Endothelial cell (in vitro differentiated cells): ENCODE measurements at regions not wholly inside any gene's neighbourhood (a gene's known extent, or its start where the extent isn't known, plus 50 kb on each side); places are given as distances from the start of the nearest gene placed in this dataset.

Experiments used
- DNase-seq: peaks from one replicate; pipeline ENCODE4 v3.0.0; 2021; ENCODE audit warnings: low spot score
- H3K27ac Mint-ChIP-seq: one replicate; pipeline ENCODE4 v1.8.0; 2021; ENCODE audit warnings: mixed read lengths, inconsistent platforms; ENCODE audit not compliant: unreplicated experiment
- H3K27me3 Mint-ChIP-seq: one replicate; pipeline ENCODE4 v1.8.0; 2021; ENCODE audit warnings: mild to moderate bottlenecking, moderate library complexity, mixed read lengths, inconsistent platforms; ENCODE audit not compliant: unreplicated experiment
- H3K36me3 Mint-ChIP-seq: one replicate; pipeline ENCODE4 v1.8.0; 2021; ENCODE audit warnings: mild to moderate bottlenecking, low read depth, mixed read lengths, inconsistent platforms; ENCODE audit not compliant: unreplicated experiment
- H3K4me1 Mint-ChIP-seq: one replicate; pipeline ENCODE4 v1.8.0; 2021; ENCODE audit warnings: mild to moderate bottlenecking, mixed read lengths, inconsistent platforms; ENCODE audit not compliant: unreplicated experiment
- H3K4me3 Mint-ChIP-seq: one replicate; pipeline ENCODE4 v1.8.0; 2021; ENCODE audit warnings: mild to moderate bottlenecking, mixed read lengths, inconsistent platforms; ENCODE audit not compliant: unreplicated experiment
- H3K9me3 Mint-ChIP-seq: one replicate; pipeline ENCODE4 v1.8.0; 2021; ENCODE audit warnings: mixed read lengths, inconsistent platforms; ENCODE audit not compliant: unreplicated experiment
- TF ChIP-seq, protein P1 (sequence below): fragments of 200-600 bp; sonication (generic); IDR thresholded peaks from one replicate; pipeline ENCODE4 v1.5.0; 2021; ENCODE audit warnings: antibody characterized with exemption; ENCODE audit not compliant: unreplicated experiment

DNA sequence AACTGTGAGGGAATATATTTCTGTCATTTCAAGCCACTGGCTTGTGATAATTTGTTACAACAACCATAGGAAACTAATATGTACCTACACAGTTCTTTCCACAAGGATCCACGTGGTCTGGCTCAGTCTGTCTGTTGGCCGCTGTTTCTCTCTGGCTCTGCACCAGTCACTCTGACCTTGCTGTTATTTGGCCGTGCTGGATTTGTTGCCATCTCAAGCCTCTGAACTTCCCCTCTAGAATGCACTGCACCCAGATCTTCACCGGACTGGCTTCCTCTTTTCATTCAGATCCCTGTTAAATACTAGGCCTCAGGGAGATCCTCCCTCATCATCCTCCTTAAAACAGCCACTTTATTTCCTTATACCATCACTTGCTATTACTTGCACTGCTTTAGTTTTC lies 446.8 kb downstream of the TFAP2B start:
- H3K9me3 Mint-ChIP-seq = no peaks in the 10 kb centered on the region
- H3K27me3 Mint-ChIP-seq = no peaks in the 10 kb centered on the region
- no peaks in the 10 kb centered on the region for H3K4me1 Mint-ChIP-seq
- no peak for DNase-seq
- TF ChIP-seq, protein P1, sequence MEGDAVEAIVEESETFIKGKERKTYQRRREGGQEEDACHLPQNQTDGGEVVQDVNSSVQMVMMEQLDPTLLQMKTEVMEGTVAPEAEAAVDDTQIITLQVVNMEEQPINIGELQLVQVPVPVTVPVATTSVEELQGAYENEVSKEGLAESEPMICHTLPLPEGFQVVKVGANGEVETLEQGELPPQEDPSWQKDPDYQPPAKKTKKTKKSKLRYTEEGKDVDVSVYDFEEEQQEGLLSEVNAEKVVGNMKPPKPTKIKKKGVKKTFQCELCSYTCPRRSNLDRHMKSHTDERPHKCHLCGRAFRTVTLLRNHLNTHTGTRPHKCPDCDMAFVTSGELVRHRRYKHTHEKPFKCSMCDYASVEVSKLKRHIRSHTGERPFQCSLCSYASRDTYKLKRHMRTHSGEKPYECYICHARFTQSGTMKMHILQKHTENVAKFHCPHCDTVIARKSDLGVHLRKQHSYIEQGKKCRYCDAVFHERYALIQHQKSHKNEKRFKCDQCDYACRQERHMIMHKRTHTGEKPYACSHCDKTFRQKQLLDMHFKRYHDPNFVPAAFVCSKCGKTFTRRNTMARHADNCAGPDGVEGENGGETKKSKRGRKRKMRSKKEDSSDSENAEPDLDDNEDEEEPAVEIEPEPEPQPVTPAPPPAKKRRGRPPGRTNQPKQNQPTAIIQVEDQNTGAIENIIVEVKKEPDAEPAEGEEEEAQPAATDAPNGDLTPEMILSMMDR = no peak
- no peak overlapping the region for H3K4me3 Mint-ChIP-seq
- H3K27ac Mint-ChIP-seq = no peak overlapping the region
- no peaks in the 10 kb centered on the region for H3K36me3 Mint-ChIP-seq

DNA sequence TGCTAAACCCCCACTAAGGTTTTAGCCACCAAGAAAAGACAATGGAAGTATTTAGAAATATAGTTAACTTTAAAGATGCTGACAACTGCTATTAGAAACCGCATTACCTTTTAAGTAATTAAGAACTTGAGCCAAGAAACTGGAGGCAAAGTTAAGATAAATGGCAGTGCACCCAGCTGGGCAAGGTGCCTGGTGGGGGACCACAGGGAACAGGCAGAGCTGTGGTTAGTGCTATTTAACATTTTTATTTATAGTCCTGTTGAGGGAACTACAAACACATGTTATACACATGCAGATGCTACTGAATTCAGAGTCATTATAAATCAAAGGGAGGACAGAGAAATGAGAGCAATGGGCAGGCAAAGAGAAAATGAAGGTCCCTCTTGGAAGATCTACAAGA lies 447.9 kb downstream of the TFAP2B start:
- no peak overlapping the region for H3K27ac Mint-ChIP-seq
- H3K4me1 Mint-ChIP-seq = no peaks in the 10 kb centered on the region
- DNase-seq = no peak
- no peak overlapping the region for H3K4me3 Mint-ChIP-seq
- H3K36me3 Mint-ChIP-seq = no peaks in the 10 kb centered on the region
- H3K27me3 Mint-ChIP-seq = no peaks in the 10 kb centered on the region
- no peaks in the 10 kb centered on the region for H3K9me3 Mint-ChIP-seq
- TF ChIP-seq, protein P1 = no peak

DNA sequence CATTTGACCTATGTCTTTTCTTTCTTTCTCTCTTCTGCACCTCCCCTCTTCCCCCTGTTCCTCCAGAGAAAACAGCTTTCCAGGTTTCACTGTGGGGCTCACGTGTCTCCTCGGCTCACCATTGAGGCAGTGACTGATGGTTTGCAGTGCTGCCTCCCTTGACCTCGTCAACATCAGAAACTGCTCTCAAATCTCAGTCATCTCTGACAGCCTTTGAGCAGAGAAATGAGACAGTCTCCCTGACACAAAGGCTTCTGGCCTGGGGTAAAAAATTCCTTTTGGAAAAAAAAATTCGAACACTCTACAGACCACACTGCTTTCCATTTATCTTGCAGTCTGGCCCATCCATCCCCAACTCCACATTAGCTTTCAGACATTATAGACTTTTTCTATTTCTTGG lies 450.0 kb downstream of the TFAP2B start:
- no peaks in the 10 kb centered on the region for H3K36me3 Mint-ChIP-seq
- H3K27me3 Mint-ChIP-seq = no peaks in the 10 kb centered on the region
- TF ChIP-seq, protein P1 = no peak
- no peak overlapping the region for H3K4me3 Mint-ChIP-seq
- no peak for DNase-seq
- H3K27ac Mint-ChIP-seq = no peak overlapping the region
- no peaks in the 10 kb centered on the region for H3K4me1 Mint-ChIP-seq
- no peaks in the 10 kb centered on the region for H3K9me3 Mint-ChIP-seq

DNA sequence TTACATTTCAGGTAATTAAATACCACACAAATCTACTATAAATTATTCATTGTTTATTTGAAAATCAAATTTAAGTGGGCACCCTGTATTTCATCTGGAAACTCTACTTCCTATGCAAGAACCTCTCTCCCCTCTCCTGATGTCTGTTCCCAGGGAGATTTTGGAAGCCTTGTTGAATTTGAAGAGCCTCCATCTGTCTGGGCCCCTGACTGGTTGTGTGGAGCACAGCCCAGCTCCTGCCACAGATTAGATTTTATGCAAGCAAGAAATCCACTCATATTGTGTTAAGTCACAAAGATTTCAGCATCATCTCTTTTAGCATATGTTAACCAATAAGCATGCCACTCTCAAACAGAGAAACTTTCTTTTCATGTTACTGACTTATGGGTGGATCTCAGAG lies 451.2 kb downstream of the TFAP2B start:
- no peaks in the 10 kb centered on the region for H3K9me3 Mint-ChIP-seq
- no peaks in the 10 kb centered on the region for H3K4me1 Mint-ChIP-seq
- H3K27ac Mint-ChIP-seq = no peak overlapping the region
- no peaks in the 10 kb centered on the region for H3K27me3 Mint-ChIP-seq
- H3K36me3 Mint-ChIP-seq = no peaks in the 10 kb centered on the region
- no peak for DNase-seq
- no peak overlapping the region for H3K4me3 Mint-ChIP-seq
- TF ChIP-seq, protein P1 = no peak

DNA sequence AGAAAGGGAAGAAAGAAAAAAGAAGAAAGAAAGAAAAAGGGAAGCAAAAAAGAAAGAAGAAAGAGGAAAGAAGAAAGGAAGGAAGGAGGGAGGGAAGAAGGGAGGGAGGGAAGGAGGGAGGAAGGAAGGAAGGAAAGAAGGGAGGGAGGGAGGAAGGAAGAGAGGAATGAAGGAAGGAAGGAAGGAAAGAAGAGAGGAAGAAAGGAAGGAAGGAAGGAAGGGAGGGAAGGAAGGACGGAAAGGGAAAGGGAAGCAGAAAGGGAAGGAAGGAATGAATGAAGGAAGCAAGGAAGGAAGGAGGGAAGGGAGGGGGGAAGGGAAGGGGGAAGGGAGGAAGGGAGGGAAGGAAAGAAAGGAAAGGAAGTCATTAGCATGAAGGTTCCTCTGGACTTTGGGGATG lies 452.9 kb downstream of the TFAP2B start:
- TF ChIP-seq, protein P1 = no peak
- Mint-ChIP-seq H3K4me3 (no peak overlapping the region), H3K27me3 (no peaks in the 10 kb centered on the region)

More for the DNA sequence above, 452.9 kb downstream of the TFAP2B start:
- no peaks in the 10 kb centered on the region for H3K36me3 Mint-ChIP-seq
- DNase-seq = no peak
- H3K9me3 Mint-ChIP-seq = no peaks in the 10 kb centered on the region
- no peaks in the 10 kb centered on the region for H3K4me1 Mint-ChIP-seq
- H3K27ac Mint-ChIP-seq = no peak overlapping the region
